Parathyroid adenoma (tissue), 2 donors: ENCODE measurements at regions not wholly inside any gene's neighbourhood (a gene's known extent, or its start where the extent isn't known, plus 50 kb on each side); places are given as distances from the start of the nearest gene placed in this dataset.

Source experiments
- H2AFZ ChIP-seq: fragments of 300-600 bp; sonication (generic); one replicate; pipeline ENCODE4 v1.7.0; 2017; ENCODE audit warnings: antibody characterized with exemption, mild to moderate bottlenecking
- H3K27ac ChIP-seq: fragments of 300-600 bp; sonication (generic); one replicate; pipeline ENCODE4 v1.7.0; 2017
- H3K27me3 ChIP-seq: fragments of 300-600 bp; sonication (generic); one replicate; pipeline ENCODE4 v1.7.0; 2017; ENCODE audit warnings: low read length; ENCODE audit not compliant: control insufficient read depth, insufficient read depth
- H3K36me3 ChIP-seq: fragments of 300-600 bp; sonication (generic); one replicate; pipeline ENCODE4 v1.7.0; 2017; ENCODE audit warnings: low read length; ENCODE audit not compliant: control insufficient read depth, insufficient read depth
- H3K4me1 ChIP-seq: fragments of 300-600 bp; sonication (generic); one replicate; pipeline ENCODE4 v1.7.0; 2017; ENCODE audit warnings: control low read depth
- H3K4me2 ChIP-seq: fragments of 300-600 bp; sonication (generic); one replicate; pipeline ENCODE4 v1.7.0; 2017; ENCODE audit warnings: low read length
- H3K4me3 ChIP-seq: fragments of 300-600 bp; sonication (generic); one replicate; pipeline ENCODE4 v1.7.0; 2017; ENCODE audit warnings: low read depth, low read length
- H3K79me2 ChIP-seq: fragments of 300-600 bp; sonication (generic); one replicate; pipeline ENCODE4 v1.7.0; 2017; ENCODE audit warnings: control low read depth
- H3K9ac ChIP-seq: fragments of 300-600 bp; sonication (generic); one replicate; pipeline ENCODE4 v1.7.0; 2017; ENCODE audit warnings: mild to moderate bottlenecking
- H3K9me3 ChIP-seq: fragments of 300-600 bp; sonication (generic); one replicate; pipeline ENCODE4 v1.7.0; 2017; ENCODE audit warnings: low read length; ENCODE audit not compliant: control insufficient read depth
- TF ChIP-seq, protein P1 (sequence below): fragments of 300-600 bp; sonication (generic); IDR thresholded peaks from one replicate; pipeline ENCODE4 v1.7.0; 2017; ENCODE audit warnings: antibody characterized with exemption, mild to moderate bottlenecking
- donor health status: primary hyperparathyroidism.

GRCh38 chr3:5729852-5730251 lies 542.3 kb downstream of the EDEM1 start:
- H3K79me2 ChIP-seq, result no peaks in the 10 kb centered on the region
- H3K4me1 ChIP-seq, result no peaks in the 10 kb centered on the region
- no peak overlapping the region for H3K9ac ChIP-seq
- no peak overlapping the region for H3K4me3 ChIP-seq
- no peak overlapping the region for H2AFZ ChIP-seq
- H3K4me2 ChIP-seq, result no peak overlapping the region
- TF ChIP-seq, protein P1, sequence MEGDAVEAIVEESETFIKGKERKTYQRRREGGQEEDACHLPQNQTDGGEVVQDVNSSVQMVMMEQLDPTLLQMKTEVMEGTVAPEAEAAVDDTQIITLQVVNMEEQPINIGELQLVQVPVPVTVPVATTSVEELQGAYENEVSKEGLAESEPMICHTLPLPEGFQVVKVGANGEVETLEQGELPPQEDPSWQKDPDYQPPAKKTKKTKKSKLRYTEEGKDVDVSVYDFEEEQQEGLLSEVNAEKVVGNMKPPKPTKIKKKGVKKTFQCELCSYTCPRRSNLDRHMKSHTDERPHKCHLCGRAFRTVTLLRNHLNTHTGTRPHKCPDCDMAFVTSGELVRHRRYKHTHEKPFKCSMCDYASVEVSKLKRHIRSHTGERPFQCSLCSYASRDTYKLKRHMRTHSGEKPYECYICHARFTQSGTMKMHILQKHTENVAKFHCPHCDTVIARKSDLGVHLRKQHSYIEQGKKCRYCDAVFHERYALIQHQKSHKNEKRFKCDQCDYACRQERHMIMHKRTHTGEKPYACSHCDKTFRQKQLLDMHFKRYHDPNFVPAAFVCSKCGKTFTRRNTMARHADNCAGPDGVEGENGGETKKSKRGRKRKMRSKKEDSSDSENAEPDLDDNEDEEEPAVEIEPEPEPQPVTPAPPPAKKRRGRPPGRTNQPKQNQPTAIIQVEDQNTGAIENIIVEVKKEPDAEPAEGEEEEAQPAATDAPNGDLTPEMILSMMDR, result no peak
- H3K27me3 ChIP-seq, result no peaks in the 10 kb centered on the region
- no peak overlapping the region for H3K27ac ChIP-seq
- no peaks in the 10 kb centered on the region for H3K36me3 ChIP-seq
- no peaks in the 10 kb centered on the region for H3K9me3 ChIP-seq

DNA sequence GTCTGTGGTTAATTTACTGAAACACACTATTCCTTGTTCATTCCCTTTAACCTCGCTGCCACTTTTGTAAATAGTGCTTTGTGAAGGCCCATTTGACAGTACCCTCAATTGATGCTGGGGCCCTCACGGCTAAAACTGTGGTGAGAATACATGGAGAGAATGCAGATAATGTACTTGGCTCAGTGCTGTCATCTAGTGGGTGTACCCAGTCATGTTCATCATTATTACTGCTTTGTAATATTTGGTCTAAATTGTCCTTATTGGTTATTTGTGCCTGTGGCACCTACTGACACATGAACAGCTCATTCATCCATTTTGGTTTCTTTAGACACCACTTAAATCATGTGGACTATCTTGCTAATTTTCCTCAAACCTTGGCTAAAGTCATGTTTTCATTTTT lies 543.6 kb downstream of the EDEM1 start:
- Histone ChIP-seq H3K9ac (no peak overlapping the region), H3K4me1 (no peaks in the 10 kb centered on the region), H3K27me3 (no peaks in the 10 kb centered on the region), H2AFZ (no peak overlapping the region), H3K4me3 (no peak overlapping the region), H3K36me3 (no peaks in the 10 kb centered on the region), H3K4me2 (no peak overlapping the region), H3K9me3 (no peaks in the 10 kb centered on the region), H3K79me2 (no peaks in the 10 kb centered on the region), H3K27ac (no peak overlapping the region)
- TF ChIP-seq, protein P1, result no peak

- H3K36me3 ChIP-seq, result no peaks in the 10 kb centered on the region
- no peaks in the 10 kb centered on the region for H3K27me3 ChIP-seq
- H3K4me1 ChIP-seq, result no peaks in the 10 kb centered on the region
- no peak overlapping the region for H2AFZ ChIP-seq
- no peak overlapping the region for H3K4me3 ChIP-seq
- no peak overlapping the region for H3K4me2 ChIP-seq
- TF ChIP-seq, protein P1, result no peak
- H3K9me3 ChIP-seq, result no peaks in the 10 kb centered on the region
- H3K79me2 ChIP-seq, result no peaks in the 10 kb centered on the region
- no peak overlapping the region for H3K27ac ChIP-seq
- H3K9ac ChIP-seq, result no peak overlapping the region
Measured at GRCh38 chr3:5732081-5732480, 544.6 kb downstream of the EDEM1 start.

DNA sequence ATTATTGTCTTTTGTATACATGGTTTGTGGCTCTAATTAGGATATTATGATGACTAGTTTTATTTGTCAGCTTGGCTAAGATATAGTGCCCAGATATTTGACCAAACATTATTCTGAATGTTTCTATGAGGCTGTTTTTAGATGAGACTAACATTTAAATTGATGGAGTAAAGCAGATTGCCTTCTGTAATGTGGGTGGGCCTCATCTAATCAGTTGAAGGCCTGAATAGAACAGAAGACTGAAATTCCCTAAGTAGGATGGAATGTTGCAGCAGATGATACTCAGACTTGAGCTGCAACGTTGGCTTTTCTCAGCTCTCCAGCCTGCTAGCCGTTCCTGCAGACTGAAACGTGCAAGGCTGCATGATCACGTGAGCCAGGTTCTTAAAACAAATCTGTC lies 546.5 kb downstream of the EDEM1 start:
- Histone ChIP-seq H3K4me1 (no peaks in the 10 kb centered on the region), H3K27me3 (no peaks in the 10 kb centered on the region), H2AFZ (no peak overlapping the region), H3K9me3 (no peaks in the 10 kb centered on the region), H3K9ac (no peak overlapping the region), H3K4me3 (no peak overlapping the region), H3K36me3 (no peaks in the 10 kb centered on the region), H3K4me2 (no peak overlapping the region), H3K27ac (no peak overlapping the region), H3K79me2 (no peaks in the 10 kb centered on the region)
- TF ChIP-seq, protein P1, result no peak

GRCh38 chr3:5735896-5736295 lies 548.4 kb downstream of the EDEM1 start:
- Histone ChIP-seq H3K27ac (no peak overlapping the region), H3K4me1 (no peaks in the 10 kb centered on the region), H3K79me2 (no peaks in the 10 kb centered on the region), H3K36me3 (no peaks in the 10 kb centered on the region), H3K9me3 (no peaks in the 10 kb centered on the region), H2AFZ (no peak overlapping the region), H3K4me2 (no peak overlapping the region), H3K9ac (no peak overlapping the region), H3K27me3 (no peaks in the 10 kb centered on the region), H3K4me3 (no peak overlapping the region)
- TF ChIP-seq, protein P1, result no peak
